Right lobe of liver (tissue), 6 donors: ENCODE measurements at regions not wholly inside any gene's neighbourhood (a gene's known extent, or its start where the extent isn't known, plus 50 kb on each side); places are given as distances from the start of the nearest gene placed in this dataset.

ENCODE experiments used
- ATAC-seq, 4 donors: fragments of 200-7000 bp; cut with Tn5 transposase; one replicate each; pipeline ENCODE4 v1.9.1; 2020; ENCODE audit warnings: mild to moderate bottlenecking in 4 of 4, moderate library complexity in 4 of 4
- DNase-seq, 3 donors: peaks; one replicate each; pipeline ENCODE4 v3.0.0-alpha.2; 2020
- H3K27ac ChIP-seq, 3 donors: fragments of 200-600 bp; one replicate each; pipeline ENCODE4 v1.8.0; 2022
- H3K27me3 ChIP-seq, 2 donors: fragments of 200-600 bp; one replicate each; pipeline ENCODE4 v1.8.0; 2022
- H3K36me3 ChIP-seq, 4 donors: fragments of 200-600 bp; sonication (generic) in 1 of 4; one replicate each; pipeline versions ENCODE4 v1.5.1 to v1.8.0; 2017 to 2022; ENCODE audit warnings: control low read depth in 1 of 4
- H3K4me1 ChIP-seq, 4 donors: fragments of 200-600 bp; sonication (generic) in 1 of 4; one replicate each; pipeline versions ENCODE4 v1.5.1 to v1.8.0; 2017 to 2022; ENCODE audit warnings: control low read depth in 1 of 4
- H3K4me3 ChIP-seq, 3 donors: fragments of 200-600 bp; one replicate each; pipeline ENCODE4 v1.8.0; 2022
- H3K9me3 ChIP-seq, 4 donors: fragments of 200-600 bp; sonication (generic) in 1 of 4; one replicate each; pipeline versions ENCODE4 v1.5.1 to v1.8.0; 2017 to 2022; ENCODE audit warnings: control low read depth in 1 of 4
- CTCF ChIP-seq, 4 donors: fragments of 200-600 bp in 3 of 4; fragments of 450-650 bp in 1 of 4; IDR thresholded peaks; one replicate each; pipeline versions ENCODE4 v1.5.1 to v1.8.0; 2016 to 2022; ENCODE audit warnings: antibody characterized with exemption in 4 of 4, mild to moderate bottlenecking in 2 of 4
- POLR2A ChIP-seq: fragments of 450-650 bp; IDR thresholded peaks from one replicate; pipeline ENCODE4 v1.6.1; 2017; ENCODE audit warnings: antibody characterized with exemption, mild to moderate bottlenecking
- WGBS: methylation state at CpG from one replicate; pipeline ENCODE4 v1.1.6; 2018; ENCODE audit warnings: low coverage, low lambda C conversion rate; ENCODE audit not compliant: insufficient coverage; ENCODE audit errors: missing lambda C conversion rate; 5-methylcytosine and 5-hydroxymethylcytosine counted together
- intact Hi-C, 2 donors: fragments of 100-400 bp; cut with DNase I; formaldehyde crosslinking; loops; one replicate each; pipeline versions ENCODE4 v1.11.2 to v1.14.1; 2022
- donor health status: DM: no; HTN: yes; CAD: no.
- donor health status: DM: no; HTN: no; CAD: no.
- donor health status: DM: no; HTN: no; CAD: no.
- donor health status: DM: no; HTN: yes; CAD: no.
- donor health status: DM: no; HTN: yes; CAD: no.

- H3K4me1 ChIP-seq = no peaks in the 10 kb centered on the region
- H3K27ac ChIP-seq = no peak overlapping the region
- no peaks in the 10 kb centered on the region for H3K9me3 ChIP-seq
- H3K36me3 ChIP-seq = no peaks in the 10 kb centered on the region
- DNase-seq = no peak
- no peak overlapping the region for H3K4me3 ChIP-seq
- no peaks in the 10 kb centered on the region for H3K27me3 ChIP-seq
- no peak for ATAC-seq
- intact Hi-C loops = no loop called here
- WGBS = 27% methylated on average over 2 of the region's 2 CpGs
- TF ChIP-seq CTCF (IDR thresholded peaks at IDR 0.05) = no peak
- TF ChIP-seq POLR2A = no peak
These were observed 773.4 kb upstream of the INTU start for GRCh38 chr4:126859314-126859713.

- Histone ChIP-seq H3K36me3 (no peaks in the 10 kb centered on the region), H3K27me3 (no peaks in the 10 kb centered on the region), H3K9me3 (no peaks in the 10 kb centered on the region), H3K4me1 (no peaks in the 10 kb centered on the region), H3K27ac (no peak overlapping the region), H3K4me3 (no peak overlapping the region)
- intact Hi-C loops = no loop called here
- 56% methylated on average over 1 of the region's 2 CpGs for WGBS
- no peak for DNase-seq
- no peak for TF ChIP-seq CTCF (IDR thresholded peaks at IDR 0.05)
- no peak for TF ChIP-seq POLR2A
- ATAC-seq = no peak
These were observed 772.9 kb upstream of the INTU start for GRCh38 chr4:126859872-126860271.

GRCh38 chr4:126860308-126860707, 772.4 kb upstream of the INTU start:
- DNase-seq = no peak
- ATAC-seq = no peak
- intact Hi-C loops = no loop called here
- no peak for TF ChIP-seq POLR2A
- no peak for TF ChIP-seq CTCF (IDR thresholded peaks at IDR 0.05)
- Histone ChIP-seq H3K9me3 (no peaks in the 10 kb centered on the region), H3K36me3 (no peaks in the 10 kb centered on the region), H3K4me1 (no peaks in the 10 kb centered on the region), H3K27ac (no peak overlapping the region), H3K4me3 (no peak overlapping the region), H3K27me3 (no peaks in the 10 kb centered on the region)
- WGBS = no CpG with 5 or more reads among the region's 1 CpG

- WGBS = 23% methylated on average over 2 of the region's 2 CpGs
These were observed 762.8 kb upstream of the INTU start for GRCh38 chr4:126869967-126870366.

More at GRCh38 chr4:126869967-126870366, 762.8 kb upstream of the INTU start:
- Histone ChIP-seq H3K27me3 (no peaks in the 10 kb centered on the region), H3K4me1 (no peaks in the 10 kb centered on the region), H3K36me3 (no peaks in the 10 kb centered on the region), H3K4me3 (no peak overlapping the region), H3K9me3 (no peaks in the 10 kb centered on the region), H3K27ac (no peak overlapping the region)
- TF ChIP-seq POLR2A = no peak
- TF ChIP-seq CTCF (IDR thresholded peaks at IDR 0.05) = no peak
- intact Hi-C loops = no loop called here
- DNase-seq (no peak), ATAC-seq (no peak)
